ENCODE measurements at regions not wholly inside any gene's neighbourhood (a gene's known extent, or its start where the extent isn't known, plus 50 kb on each side); places are given as distances from the start of the nearest gene placed in this dataset.
"Not testable (repeated sequence)": the region's sequence is repeated elsewhere in the genome, so short reads cannot be mapped to it uniquely, and the experiment has no call there.

DNA sequence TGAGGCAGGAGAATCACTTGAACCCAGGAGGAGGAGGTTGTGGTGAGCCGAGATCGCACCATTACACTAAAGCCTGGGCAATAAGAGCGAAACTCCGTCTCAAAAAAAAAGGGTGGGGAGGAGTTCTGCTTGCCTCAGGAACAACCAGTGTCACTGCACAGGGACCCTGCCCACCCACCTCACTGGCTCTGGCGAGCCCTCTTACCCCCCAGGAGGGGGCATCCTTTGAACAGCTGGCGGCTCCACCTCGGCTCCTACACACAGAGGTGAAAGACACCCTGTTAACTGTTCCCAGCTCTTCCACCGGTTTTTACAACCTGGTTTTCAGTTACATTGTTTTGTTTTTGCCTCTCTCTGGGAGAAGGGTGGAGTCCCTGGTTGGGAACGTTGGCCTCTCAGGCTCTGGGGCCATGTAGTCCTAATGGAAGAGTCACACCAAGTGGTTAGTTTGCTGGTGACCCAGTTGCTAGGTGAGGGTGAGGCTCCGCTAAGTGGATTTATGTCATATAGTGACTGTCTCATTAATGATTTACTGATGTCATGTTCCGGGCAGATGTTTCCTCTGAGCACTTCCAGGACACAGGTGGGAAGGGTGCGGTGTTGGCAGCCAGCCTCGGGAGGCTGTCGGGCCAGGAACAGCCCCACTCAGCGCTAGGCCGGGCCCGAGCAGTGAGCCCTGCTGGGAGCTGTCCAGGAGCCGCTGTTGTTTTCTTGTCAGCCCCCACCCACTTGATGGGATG lies 120.6 kb upstream of the TPTE start:
- FAIRE-seq = not testable (repeated sequence)
- DNase-seq (ENCODE audit: insufficient read length, low spot score) = peak; percentile 1

GRCh38 chr21:10402461-10402860 lies 118.9 kb upstream of the TPTE start:
- DNase-seq (ENCODE audit: insufficient read length, low spot score); FAIRE-seq: not testable (repeated sequence)

GRCh38 chr21:10405331-10405730 lies 116.1 kb upstream of the TPTE start:
- FAIRE-seq; DNase-seq (ENCODE audit: insufficient read length, low spot score): not testable (repeated sequence)

DNA sequence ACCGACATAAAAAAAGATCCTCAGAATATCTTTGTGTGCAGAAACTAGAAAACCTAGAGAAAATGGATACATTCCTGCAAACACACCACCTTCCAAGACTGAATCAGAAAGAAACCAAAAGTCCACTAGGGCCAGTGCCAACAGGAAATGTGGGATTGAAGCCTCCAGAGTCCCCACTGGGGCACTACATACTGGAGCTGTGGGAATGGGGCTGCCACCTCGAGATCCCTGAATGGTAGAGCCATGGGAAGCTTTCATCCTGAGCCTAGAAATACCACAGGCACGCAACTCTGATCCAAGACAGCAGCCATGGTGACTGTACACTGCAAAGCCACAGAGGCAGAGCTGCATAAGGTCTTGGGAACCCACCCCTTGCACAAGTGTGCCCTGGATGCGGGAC lies 111.6 kb upstream of the TPTE start:
- DNase-seq (ENCODE audit: insufficient read length, low spot score); FAIRE-seq: not testable (repeated sequence)

DNA sequence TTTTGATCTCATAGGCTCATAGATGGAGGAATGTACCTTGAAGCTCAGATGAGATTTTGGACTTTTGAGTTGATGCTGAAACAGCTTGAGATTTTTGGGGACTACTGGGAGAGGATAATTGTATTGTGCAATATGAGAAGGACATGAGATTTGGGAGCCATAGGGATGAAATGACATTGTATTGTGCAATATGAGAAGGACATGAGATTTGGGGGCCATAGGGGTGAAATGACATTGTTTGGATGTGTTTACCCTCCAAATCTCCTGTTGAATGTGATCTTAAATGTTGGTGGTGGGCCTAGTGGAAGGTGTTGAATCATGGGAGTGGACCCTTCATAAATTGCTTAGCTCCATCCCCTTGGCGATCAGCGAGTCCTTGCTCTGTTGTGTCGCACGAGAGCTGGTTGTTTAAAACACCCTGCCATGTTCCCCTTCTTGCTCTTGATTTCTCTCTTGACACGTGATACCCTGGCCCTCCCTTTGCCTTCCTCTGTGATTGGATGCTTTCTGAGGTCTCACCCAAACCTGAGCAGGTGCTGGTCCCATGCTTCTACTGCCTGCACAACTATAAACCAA lies 110.9 kb upstream of the TPTE start:
- not testable (repeated sequence) for DNase-seq (ENCODE audit: insufficient read length, low spot score); FAIRE-seq

GRCh38 chr21:10411776-10412526 lies 109.4 kb upstream of the TPTE start:
- DNase-seq (ENCODE audit: insufficient read length, low spot score); FAIRE-seq: not testable (repeated sequence)

GRCh38 chr21:10412928-10413246 lies 108.5 kb upstream of the TPTE start:
- DNase-seq (ENCODE audit: insufficient read length, low spot score); FAIRE-seq: not testable (repeated sequence)

- not testable (repeated sequence) for FAIRE-seq; DNase-seq (ENCODE audit: insufficient read length, low spot score)
Observed at GRCh38 chr21:10413247-10414120, 107.9 kb upstream of the TPTE start.

- DNase-seq (ENCODE audit: insufficient read length, low spot score); FAIRE-seq: not testable (repeated sequence)
Observed at GRCh38 chr21:10414121-10414924, 107.1 kb upstream of the TPTE start.

- FAIRE-seq = not testable (repeated sequence)
Observed at GRCh38 chr21:10414925-10415254, 106.5 kb upstream of the TPTE start.

DNA sequence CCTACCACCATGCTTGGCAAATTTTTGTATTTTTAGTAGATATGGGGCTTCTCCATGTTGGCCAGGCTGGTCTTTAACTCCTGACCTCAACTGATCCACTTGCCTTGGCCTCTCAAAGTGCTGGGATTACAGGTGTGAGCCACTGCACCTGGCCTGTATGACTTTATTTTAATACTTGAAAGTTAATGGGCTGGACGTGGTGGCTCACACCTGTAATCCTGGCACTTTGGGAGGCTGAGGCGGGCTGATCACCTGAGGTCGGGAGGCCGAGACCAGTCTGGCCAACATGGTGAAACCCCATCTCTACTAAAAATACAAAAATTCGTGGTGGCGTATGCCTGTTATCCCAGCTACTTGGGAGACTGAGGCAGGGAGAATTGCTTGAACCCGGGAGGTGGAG lies 105.9 kb upstream of the TPTE start:
- not testable (repeated sequence) for DNase-seq (ENCODE audit: insufficient read length, low spot score); FAIRE-seq

More at GRCh38 chr21:10414925-10415254, 106.5 kb upstream of the TPTE start:
- not testable (repeated sequence) for DNase-seq (ENCODE audit: insufficient read length, low spot score)

- DNase-seq (ENCODE audit: insufficient read length, low spot score); FAIRE-seq: not testable (repeated sequence)
Observed at GRCh38 chr21:10415859-10416258, 105.5 kb upstream of the TPTE start.

DNA sequence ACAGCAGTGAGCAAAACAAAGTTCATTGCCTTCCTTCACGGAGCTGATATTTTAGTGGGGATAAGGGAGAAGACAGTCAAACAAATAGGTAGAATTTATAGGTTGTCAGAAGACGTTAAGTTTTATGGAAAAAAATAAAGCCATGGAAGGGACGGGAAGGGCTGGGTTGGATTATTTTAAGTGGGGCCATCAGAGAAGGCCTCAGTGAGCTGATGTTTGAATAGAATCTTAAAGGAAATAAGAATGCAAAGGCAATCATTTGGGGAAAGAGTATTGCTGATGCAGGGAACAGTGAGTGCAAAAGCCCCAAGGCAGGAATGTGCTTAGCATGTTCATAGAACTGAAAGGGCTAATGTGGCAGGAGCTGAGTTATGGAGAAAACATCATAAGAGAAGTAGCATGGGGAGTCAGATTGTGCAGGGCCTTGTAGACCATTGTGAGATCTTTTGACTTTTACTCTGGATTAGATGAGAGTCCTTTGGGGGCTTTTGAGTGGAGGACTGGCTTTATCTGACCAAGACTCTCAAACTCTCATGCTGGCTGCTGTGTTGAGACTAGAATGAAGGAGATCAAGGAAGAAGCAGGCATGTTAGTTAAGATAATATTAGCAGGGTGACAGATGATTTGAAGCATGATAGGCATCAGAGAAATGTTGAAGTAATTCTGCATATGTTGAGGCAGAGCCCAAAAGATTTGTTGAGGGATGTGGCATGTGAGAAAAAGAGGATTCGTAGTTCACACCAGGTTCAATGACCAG lies 104.5 kb upstream of the TPTE start:
- DNase-seq (ENCODE audit: insufficient read length, low spot score); FAIRE-seq: not testable (repeated sequence)

- not testable (repeated sequence) for FAIRE-seq; DNase-seq (ENCODE audit: insufficient read length, low spot score)
Observed at GRCh38 chr21:10417551-10418002, 103.8 kb upstream of the TPTE start.

- not testable (repeated sequence) for DNase-seq (ENCODE audit: insufficient read length, low spot score); FAIRE-seq
Observed at GRCh38 chr21:10418250-10419048, 102.9 kb upstream of the TPTE start.

- not testable (repeated sequence) for FAIRE-seq; DNase-seq (ENCODE audit: insufficient read length, low spot score)
Observed at GRCh38 chr21:10421199-10421598, 100.2 kb upstream of the TPTE start.

DNA sequence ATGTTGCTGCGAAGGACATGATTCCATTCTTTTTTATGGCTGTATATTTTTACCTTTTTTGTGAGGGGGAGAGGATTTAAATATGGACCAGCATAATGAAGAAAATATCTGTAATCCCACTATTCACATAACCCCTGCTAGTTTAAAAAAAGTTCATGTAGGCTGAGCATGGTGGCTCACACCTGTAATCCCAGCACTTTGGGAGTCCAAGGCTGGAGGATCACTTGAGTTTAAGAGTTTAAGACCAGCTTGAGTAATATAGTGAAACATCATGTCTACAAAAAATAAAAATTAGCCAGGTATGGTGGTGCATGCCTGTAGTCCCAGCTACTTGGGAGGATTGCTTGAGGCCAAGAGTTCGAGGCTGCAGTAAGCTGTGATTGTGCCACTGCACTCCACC lies 99.8 kb upstream of the TPTE start:
- not testable (repeated sequence) for FAIRE-seq

More for the DNA sequence above, 99.8 kb upstream of the TPTE start:
- not testable (repeated sequence) for DNase-seq (ENCODE audit: insufficient read length, low spot score)
